ENCODE measurements at regions not wholly inside any gene's neighbourhood (a gene's known extent, or its start where the extent isn't known, plus 50 kb on each side); places are given as distances from the start of the nearest gene placed in this dataset.

- no peak for DNase-seq
Observed at GRCh38 chr4:185894481-185894880, 82.5 kb upstream of the SORBS2 start.

- no peak for DNase-seq
Observed at GRCh38 chr4:185895351-185895750, 83.4 kb upstream of the SORBS2 start.

DNA sequence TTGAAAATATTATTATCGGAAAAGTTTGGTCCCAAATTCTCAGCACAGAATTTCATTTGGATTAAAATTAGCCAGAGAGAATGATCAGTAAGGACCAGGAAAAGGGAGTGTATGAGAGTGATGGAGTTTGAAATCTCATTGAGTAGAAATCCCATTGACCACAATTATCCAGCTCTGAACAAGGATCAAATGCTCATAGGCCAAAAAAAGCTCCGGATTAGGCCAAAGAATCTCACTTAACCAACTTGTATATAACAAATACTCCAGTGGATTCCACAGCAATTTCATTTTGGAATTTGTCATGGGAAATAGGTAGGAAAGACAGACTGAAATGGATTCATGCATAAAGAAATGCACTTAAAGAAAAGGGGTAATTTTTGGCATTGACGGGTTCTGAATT is 83.9 kb upstream of the SORBS2 start:
- no peak for DNase-seq

DNA sequence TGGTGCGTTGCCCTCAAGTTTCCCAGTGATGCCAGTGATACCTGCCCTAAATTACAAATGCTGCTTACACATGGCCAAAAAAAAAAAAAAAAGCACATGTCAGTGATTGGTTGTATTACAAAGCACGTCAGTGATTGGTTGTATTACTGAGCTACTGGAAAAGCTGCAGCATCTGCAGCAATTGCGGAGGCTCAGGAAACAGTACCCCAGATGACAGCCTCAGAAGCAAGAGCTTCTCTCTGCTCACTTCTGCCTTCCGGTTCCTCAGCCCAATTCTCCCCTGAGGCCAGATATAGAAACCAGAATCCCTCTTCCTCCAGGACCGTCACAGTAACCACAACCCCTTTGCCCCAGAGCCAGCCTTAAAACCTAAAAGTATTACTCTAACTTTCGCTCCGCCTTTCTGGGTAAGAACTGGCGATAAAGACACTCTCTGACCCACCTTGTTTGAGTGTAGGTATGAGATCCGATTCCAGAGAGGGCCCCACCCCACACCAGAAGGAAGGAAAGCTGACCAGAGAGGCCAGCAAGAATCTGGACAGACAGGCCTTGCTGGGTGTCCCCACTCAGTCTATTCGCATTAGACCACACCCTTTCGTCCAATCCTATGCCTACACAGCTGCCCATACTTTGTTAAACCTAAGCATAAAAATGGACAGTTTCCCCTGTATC is 85.0 kb upstream of the SORBS2 start:
- no peak for DNase-seq

DNA sequence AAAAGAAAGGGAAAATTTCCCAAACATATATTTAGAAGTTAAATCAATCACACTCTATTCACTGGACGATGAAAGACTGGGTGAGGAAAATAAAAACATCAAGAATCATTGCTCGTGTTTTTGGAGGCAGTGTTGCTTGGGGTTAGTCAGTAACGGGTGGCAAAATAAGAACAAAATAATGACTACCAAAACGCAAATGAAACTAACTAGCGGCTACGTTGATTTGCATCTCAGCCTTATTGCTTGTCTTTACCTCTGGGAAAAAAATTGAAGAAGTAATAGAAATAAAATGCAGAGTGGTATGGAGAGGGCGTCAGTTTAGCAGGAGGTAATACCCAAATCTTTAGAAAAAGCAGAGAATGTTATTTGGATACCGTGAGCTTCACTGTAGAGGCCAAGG is 86.4 kb upstream of the SORBS2 start:
- DNase-seq, result no peak

GRCh38 chr4:185899833-185900232 is 87.8 kb upstream of the SORBS2 start:
- DNase-seq, result no peak

DNA sequence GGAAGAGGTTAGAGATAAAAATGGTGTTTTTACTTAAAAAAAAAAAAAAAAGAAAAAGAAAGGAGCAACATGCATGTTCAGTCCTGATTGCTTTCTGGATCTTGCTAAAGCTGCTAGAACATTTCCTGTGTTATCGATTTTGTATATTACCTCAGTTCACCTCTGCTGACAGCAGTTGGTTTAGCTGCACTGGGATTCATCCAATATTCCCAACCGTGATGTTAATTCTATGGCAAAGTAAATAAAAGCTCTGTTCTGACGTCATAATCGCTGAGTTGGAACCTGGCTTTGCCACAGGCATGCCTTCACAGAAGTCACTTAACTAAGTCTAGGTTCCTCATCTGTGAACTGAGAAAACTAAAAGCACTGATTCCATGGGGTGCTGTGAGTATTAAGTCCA is 90.7 kb upstream of the SORBS2 start:
- no peak for DNase-seq

- no peak for DNase-seq
Observed at GRCh38 chr4:185903205-185903604, 91.2 kb upstream of the SORBS2 start.

DNA sequence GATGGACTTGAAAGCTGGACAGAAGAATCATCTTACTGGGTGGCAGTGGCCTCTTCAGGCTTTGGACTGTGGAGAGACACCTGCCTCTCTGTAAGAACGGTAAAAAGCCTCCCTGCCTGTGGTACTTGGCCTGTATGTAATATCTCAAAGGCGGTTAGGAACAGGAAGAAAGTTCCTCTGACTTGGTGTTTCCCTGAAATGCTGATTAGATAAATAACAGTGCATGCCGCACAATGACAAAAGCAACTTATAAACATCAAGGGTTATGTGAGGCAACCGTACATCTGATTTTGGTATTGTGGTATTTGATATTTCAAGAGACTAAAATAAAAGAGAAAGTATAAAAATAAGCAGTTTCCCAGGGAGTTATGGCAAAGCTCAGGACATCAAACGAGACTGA is 92.4 kb upstream of the SORBS2 start:
- DNase-seq, result no peak

GRCh38 chr4:185909972-185910371 is 98.0 kb upstream of the SORBS2 start:
- no peak for DNase-seq

GRCh38 chr4:185911556-185912064 is 99.6 kb upstream of the SORBS2 start:
- peak; percentile 7 for DNase-seq

- peak; percentile 95 for DNase-seq
Observed at GRCh38 chr4:185912779-185913178, 100.8 kb upstream of the SORBS2 start.

- DNase-seq, result no peak
Observed at GRCh38 chr4:185914583-185915199, 102.7 kb upstream of the SORBS2 start.

- no peak for DNase-seq
Observed at GRCh38 chr4:185915271-185915670, 103.3 kb upstream of the SORBS2 start.

DNA sequence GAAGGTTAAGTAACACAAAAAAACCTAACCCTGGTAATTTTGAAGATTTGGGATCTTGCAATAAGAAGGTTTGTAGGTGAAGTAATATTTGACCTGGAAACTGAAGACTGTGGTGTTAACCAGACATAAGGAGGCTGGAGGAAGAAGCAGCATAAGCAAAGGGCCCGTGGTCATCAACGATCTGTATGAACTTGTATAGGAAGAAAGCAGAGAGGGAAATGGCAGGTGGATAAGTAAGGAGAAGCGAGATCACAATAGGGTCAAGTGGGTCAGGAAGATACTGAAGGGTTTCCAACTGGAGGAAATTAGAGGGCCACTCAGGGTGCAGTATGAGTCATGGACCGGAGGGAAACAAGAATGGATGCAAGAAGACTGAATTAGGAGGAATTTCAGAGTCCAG is 103.8 kb upstream of the SORBS2 start:
- DNase-seq, result no peak

- DNase-seq, result no peak
Observed at GRCh38 chr4:185916231-185916630, 104.2 kb upstream of the SORBS2 start.

GRCh38 chr4:185916683-185917082 is 104.7 kb upstream of the SORBS2 start:
- no peak for DNase-seq

GRCh38 chr4:185919107-185919506 is 107.1 kb upstream of the SORBS2 start:
- DNase-seq, result no peak

DNA sequence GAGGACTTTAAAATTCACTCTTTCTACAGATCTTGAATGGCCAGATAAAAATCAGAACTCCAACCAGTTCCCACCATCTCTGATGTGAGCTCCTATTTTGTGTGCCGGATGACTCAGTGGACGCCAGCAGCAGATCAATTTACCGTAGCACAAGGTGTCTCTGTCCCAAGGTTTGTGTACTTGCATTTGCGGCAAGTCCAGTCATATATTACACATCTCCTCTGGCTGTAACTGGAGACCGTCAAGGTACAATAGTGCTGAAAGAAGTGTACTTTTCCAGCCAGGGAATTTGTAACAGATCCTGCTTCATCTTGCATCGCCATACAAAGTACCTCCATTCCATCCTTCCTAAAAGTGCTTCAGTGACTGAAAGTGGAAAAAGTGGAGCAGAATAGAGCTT is 108.2 kb upstream of the SORBS2 start:
- DNase-seq, result no peak

- DNase-seq, result no peak
Observed at GRCh38 chr4:185920691-185921260, 108.8 kb upstream of the SORBS2 start.

DNA sequence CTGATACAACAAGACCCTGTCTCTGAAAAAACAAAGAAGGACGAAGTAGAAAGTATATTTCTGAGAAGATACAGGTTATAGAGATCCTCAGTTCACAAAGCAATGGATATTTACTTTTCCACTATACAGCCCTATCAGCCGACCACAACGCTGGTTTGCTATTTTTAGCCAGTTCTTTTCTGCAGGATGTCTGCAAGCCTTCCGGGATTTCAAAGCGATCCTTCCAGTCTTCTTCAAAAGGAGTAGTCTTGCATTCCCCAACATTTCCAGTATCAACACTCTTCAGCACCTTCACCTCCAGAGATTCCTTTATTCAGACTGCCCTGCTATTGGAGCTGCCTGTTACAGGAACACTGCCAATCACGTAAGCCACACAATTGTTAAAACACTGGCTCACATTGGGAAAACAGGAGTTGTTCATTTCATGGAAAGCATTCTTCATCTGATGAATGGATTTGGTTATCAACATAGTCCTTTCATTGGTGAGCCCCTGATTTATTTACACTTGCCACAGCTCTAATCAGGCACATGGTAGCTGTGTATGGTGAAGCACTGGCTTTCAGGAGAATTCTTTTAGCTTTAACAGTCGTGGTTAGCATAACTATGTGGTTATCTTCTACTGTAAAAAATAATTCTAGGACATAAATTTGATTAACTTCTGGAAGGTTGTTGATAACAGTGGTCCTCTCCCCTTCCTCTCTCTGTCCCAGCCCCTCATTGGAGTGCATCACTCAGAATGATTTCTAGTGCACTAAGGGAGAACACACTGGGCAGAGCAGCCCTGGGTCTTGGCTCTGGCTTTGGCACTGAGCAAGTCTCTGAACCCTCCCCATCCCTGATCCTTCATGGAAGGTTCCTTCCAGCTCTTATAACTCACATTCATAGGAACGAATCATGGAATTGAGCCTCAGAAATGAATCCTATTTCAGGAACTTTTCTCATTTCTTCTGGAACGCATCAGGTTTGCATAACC is 109.9 kb upstream of the SORBS2 start:
- no peak for DNase-seq

- no peak for DNase-seq
Observed at GRCh38 chr4:185924458-185925044, 112.6 kb upstream of the SORBS2 start.

- DNase-seq, result no peak
Observed at GRCh38 chr4:185925910-185926360, 113.9 kb upstream of the SORBS2 start.
